Natural killer cell (primary cell): ENCODE measurements at regions not wholly inside any gene's neighbourhood (a gene's known extent, or its start where the extent isn't known, plus 50 kb on each side); places are given as distances from the start of the nearest gene placed in this dataset.

Source experiments
- ATAC-seq, 3 donors: fragments of 150-1000 bp in 2 of 3; fragments of 200-7000 bp in 1 of 3; cut with Tn5 transposase; 1 replicate in 1 of 3; 2 replicates in 2 of 3; pipeline ENCODE4 v1.10.0; 2021; ENCODE audit warnings: mild to moderate bottlenecking in 2 of 3, moderate library complexity in 2 of 3
- DNase-seq, 2 donors: peaks; one replicate each; pipeline versions ENCODE4 v3.0.0 to v3.0.0-alpha.2; 2013 to 2021; ENCODE audit warnings: mixed read lengths in 1 of 2
- H3K27ac ChIP-seq: one replicate; pipeline ENCODE4 v1.5.1; 2013; ENCODE audit warnings: mild to moderate bottlenecking, low read length
- H3K27me3 ChIP-seq: one replicate; pipeline ENCODE4 v1.6.1; 2013; ENCODE audit warnings: low read length; ENCODE audit not compliant: control insufficient read depth, insufficient read depth
- H3K36me3 ChIP-seq: one replicate; pipeline ENCODE4 v1.6.1; 2013; ENCODE audit warnings: low read length; ENCODE audit not compliant: control insufficient read depth, insufficient read depth
- H3K4me1 ChIP-seq: one replicate; pipeline ENCODE4 v1.6.1; 2013; ENCODE audit warnings: low read length; ENCODE audit not compliant: control insufficient read depth, insufficient read depth
- H3K4me3 ChIP-seq: one replicate; pipeline ENCODE4 v1.5.1; 2013; ENCODE audit warnings: low read length
- H3K9me3 ChIP-seq: one replicate; pipeline ENCODE4 v1.6.1; 2013; ENCODE audit warnings: low read length; ENCODE audit not compliant: control insufficient read depth, insufficient read depth
- H3K27ac Mint-ChIP-seq, 2 donors: one replicate each; pipeline ENCODE4 v1.8.0; 2022; ENCODE audit warnings: mild to moderate bottlenecking in 2 of 2, mixed read lengths in 2 of 2, moderate library complexity in 1 of 2
- H3K27me3 Mint-ChIP-seq, 2 donors: one replicate each; pipeline ENCODE4 v1.8.0; 2022; ENCODE audit warnings: low read depth in 2 of 2, mixed read lengths in 2 of 2
- H3K36me3 Mint-ChIP-seq: one replicate; pipeline ENCODE4 v1.8.0; 2022; ENCODE audit warnings: mixed read lengths
- H3K4me1 Mint-ChIP-seq, 2 donors: one replicate each; pipeline ENCODE4 v1.8.0; 2022; ENCODE audit warnings: mixed read lengths in 2 of 2
- H3K4me3 Mint-ChIP-seq: one replicate; pipeline ENCODE4 v1.8.0; 2022; ENCODE audit warnings: mild to moderate bottlenecking, moderate library complexity, mixed read lengths
- H3K9me3 Mint-ChIP-seq, 2 donors: one replicate each; pipeline ENCODE4 v1.8.0; 2022; ENCODE audit warnings: mixed read lengths in 2 of 2
- CTCF ChIP-seq: fragments of 200-600 bp; IDR thresholded peaks from one replicate; pipeline ENCODE4 v1.8.0; 2022; ENCODE audit warnings: antibody characterized with exemption
- WGBS: methylation state at CpG from one replicate; pipeline ENCODE4 v1.1.7; 2013; ENCODE audit warnings: missing lambda C conversion rate; ENCODE audit not compliant: insufficient coverage; 5-methylcytosine and 5-hydroxymethylcytosine counted together
- intact Hi-C: fragments of 100-400 bp; cut with micrococcal nuclease; formaldehyde crosslinking; loops from one replicate; pipeline ENCODE4 v1.14.2; 2022

DNA sequence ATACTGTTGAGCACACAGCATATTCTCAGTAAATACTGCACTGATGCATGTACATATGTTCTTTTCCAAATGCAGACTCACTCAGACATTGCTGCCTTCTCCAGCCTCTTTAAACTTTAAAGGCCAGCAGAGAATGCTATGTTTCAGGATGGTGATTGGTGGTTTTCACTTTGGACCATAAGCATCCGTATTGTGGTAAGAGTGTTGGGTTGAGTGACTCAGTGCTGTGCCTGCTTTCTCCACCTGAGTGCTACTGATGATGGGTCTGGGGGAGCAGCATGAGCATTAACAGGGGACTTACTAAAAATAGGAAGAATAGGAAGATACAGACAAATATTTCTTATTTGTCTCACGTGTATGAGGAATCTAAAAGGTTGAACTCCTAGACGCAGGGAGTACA lies 56.3 kb upstream of the ZNF92 start:
- TF ChIP-seq CTCF: no peak
- Mint-ChIP-seq H3K27ac (no peak overlapping the region), H3K9me3 (no peaks in the 10 kb centered on the region), H3K36me3 (no peaks in the 10 kb centered on the region), H3K4me3 (no peak overlapping the region), H3K4me1 (no peaks in the 10 kb centered on the region), H3K27me3 (peaks cover 10 to 15% of the 10 kb centered on the region in 2 donors)
- H3K4me3 ChIP-seq: no peak overlapping the region
- intact Hi-C loops: no loop called here
- no peak overlapping the region for H3K27ac ChIP-seq
- no peaks in the 10 kb centered on the region for H3K9me3 ChIP-seq
- H3K36me3 ChIP-seq: no peaks in the 10 kb centered on the region
- 88% methylated on average over 3 of the region's 3 CpGs for WGBS
- no peaks in the 10 kb centered on the region for H3K4me1 ChIP-seq
- H3K27me3 ChIP-seq: peaks cover 2% of the 10 kb centered on the region
- ATAC-seq: no peak
- DNase-seq: no peak

DNA sequence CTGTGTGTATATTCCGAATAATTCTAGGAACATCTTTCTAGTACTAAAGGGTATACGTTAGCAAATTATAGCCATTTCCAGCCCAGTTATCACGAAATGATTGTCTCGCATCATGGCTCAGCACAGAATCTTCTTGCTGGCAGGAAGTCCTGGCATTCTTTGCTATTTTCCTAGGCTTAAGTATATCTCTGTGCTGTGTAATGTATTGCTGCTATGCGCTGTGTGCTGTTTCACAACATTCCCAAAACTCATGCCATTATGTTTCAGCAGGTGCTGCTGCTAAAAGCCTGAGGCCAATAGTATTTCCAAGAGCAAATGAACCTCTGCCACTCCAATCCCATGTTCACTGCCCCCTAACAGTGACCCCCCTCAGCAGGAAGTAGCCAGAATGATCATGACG lies 62.9 kb upstream of the ZNF92 start:
- Mint-ChIP-seq H3K27me3 (peaks cover 5 to 8% of the 10 kb centered on the region in 2 donors), H3K9me3 (no peaks in the 10 kb centered on the region), H3K27ac (no peak overlapping the region), H3K36me3 (no peaks in the 10 kb centered on the region), H3K4me3 (no peak overlapping the region), H3K4me1 (no peaks in the 10 kb centered on the region)
- H3K4me1 ChIP-seq: peaks cover 3% of the 10 kb centered on the region
- no peaks in the 10 kb centered on the region for H3K36me3 ChIP-seq
- no peaks in the 10 kb centered on the region for H3K9me3 ChIP-seq
- H3K27me3 ChIP-seq: no peaks in the 10 kb centered on the region
- no peak overlapping the region for H3K4me3 ChIP-seq
- no peak for TF ChIP-seq CTCF
- ATAC-seq (no peak), DNase-seq (no peak)
- H3K27ac ChIP-seq: no peak overlapping the region
- WGBS: 94% methylated on average over 6 of the region's 6 CpGs
- intact Hi-C loops: no loop called here

DNA sequence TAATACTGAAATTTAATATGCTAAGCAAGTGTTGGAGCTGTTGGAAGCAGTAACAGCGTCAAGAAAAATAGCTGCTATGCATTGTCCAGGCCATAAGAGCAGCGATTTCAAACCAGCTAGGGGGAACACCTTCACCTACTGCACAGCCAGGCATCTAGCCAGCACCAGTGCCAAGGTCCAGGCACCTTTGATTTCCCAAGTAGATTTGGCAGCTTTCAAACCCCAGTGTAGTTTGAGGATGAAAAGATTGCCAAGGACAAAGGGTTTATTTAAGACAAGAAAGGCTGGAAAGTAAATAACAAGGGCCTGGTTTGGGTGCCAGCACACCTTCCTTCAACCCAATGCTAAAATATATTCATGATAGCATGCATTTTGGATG lies 65.4 kb upstream of the ZNF92 start:
- intact Hi-C loops: no loop called here
- WGBS: 91% methylated on average over 2 of the region's 2 CpGs
- no peak for TF ChIP-seq CTCF
- ATAC-seq (no peak), DNase-seq (no peak)
- Mint-ChIP-seq H3K9me3 (no peaks in the 10 kb centered on the region), H3K27me3 (peaks cover 3 to 16% of the 10 kb centered on the region in 2 donors), H3K4me3 (no peak overlapping the region), H3K36me3 (no peaks in the 10 kb centered on the region), H3K27ac (no peak overlapping the region), H3K4me1 (no peaks in the 10 kb centered on the region)
- Histone ChIP-seq H3K27ac (no peak overlapping the region), H3K9me3 (no peaks in the 10 kb centered on the region), H3K4me1 (peaks cover 3% of the 10 kb centered on the region), H3K4me3 (no peak overlapping the region), H3K27me3 (no peaks in the 10 kb centered on the region), H3K36me3 (no peaks in the 10 kb centered on the region)

DNA sequence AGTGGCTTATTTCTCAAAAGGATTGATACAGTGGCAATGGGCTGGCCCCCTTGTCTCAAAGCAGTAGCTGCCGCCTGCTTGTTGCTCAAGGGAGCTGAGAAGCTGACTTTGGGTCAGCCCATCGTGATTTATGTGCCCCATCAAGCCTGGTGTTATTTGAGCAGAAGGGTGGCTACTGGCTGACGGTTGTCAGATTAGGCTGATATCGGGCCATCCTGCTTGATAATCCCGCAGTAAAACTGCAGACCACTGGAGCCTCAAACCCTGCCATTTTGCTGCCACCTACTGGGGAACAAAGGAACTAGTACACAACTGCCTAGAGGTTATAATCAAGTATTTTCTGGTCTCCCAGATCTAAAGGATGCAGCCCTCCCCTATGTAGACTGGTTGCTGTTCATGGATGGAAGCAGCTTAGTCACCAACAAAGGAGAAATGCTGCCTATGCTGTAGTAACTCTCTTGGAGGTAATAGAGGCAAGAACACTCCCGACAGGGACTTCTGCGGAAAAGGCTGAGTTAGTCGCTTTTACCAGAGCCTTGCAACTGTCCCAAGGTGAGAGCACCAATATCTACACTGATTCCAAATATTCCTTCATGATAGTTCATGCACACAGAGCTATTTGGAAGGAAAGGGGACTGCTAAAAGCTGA lies 65.9 kb upstream of the ZNF92 start:
- DNase-seq (peak; percentile 22 to 76), ATAC-seq (peak; percentile 56 to 85 (median 78))
- no peak overlapping the region for H3K27ac Mint-ChIP-seq
- no peak overlapping the region for H3K4me3 Mint-ChIP-seq
- intact Hi-C loops: loop anchor here (1.0 kb wide), 1 partner anchor 356 kb away; no protein-coding TSS in a partner anchor
- H3K27me3 Mint-ChIP-seq: peaks cover 3 to 21% of the 10 kb centered on the region in 2 donors
- no peaks in the 10 kb centered on the region for H3K4me1 Mint-ChIP-seq
- WGBS: 52% methylated on average over 8 of the region's 8 CpGs
- Histone ChIP-seq H3K4me3 (no peak overlapping the region), H3K4me1 (peaks cover 3% of the 10 kb centered on the region), H3K27me3 (no peaks in the 10 kb centered on the region), H3K36me3 (no peaks in the 10 kb centered on the region), H3K9me3 (no peaks in the 10 kb centered on the region), H3K27ac (no peak overlapping the region)
- TF ChIP-seq CTCF: peak; percentile 91
- no peaks in the 10 kb centered on the region for H3K9me3 Mint-ChIP-seq
- H3K36me3 Mint-ChIP-seq: no peaks in the 10 kb centered on the region
